ENCODE measurements at regions not wholly inside any gene's neighbourhood (a gene's known extent, or its start where the extent isn't known, plus 50 kb on each side); places are given as distances from the start of the nearest gene placed in this dataset.
A peak's percentile ranks its signal among the peaks of the same experiment; 100 is the strongest.

DNA sequence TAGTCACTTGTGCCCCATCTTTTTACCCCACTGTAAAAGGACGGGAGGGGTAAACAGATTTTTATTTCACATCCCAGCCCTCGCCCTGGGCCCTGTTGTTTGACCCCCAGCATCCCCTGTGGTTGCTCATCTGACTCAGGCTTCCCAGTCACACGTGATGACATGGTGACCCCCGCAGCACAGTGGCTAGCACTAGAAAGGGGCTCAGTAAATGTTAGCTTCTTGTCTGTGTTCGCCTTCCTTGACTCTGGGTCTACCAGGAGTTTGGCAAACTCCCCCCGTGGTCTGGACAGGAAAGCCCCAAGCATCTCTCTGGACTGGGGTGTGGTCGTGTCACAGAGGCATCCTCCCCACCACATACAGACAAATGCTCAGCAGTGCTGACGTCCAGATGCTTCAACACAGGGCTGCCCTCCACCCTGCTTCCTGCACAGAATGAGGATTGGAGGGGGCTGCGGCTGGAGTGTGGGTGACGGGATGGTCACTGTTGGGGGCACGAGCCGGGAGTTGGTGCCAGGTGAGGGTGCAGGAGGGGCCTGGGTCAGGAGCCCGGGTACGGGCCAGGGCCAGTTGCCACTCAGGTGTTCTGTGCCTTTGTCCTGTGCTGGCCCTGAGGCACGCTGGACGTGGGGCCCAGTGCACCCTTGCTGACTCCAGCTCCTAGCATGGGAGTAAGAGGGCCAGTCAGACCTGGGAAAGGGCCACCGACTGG is 69.1 kb downstream of the METRNL start:
- TF ChIP-seq POLR2AphosphoS5 (IDR thresholded peaks at IDR 0.05; ENCODE audit: insufficient read depth in 1 of 2, low read depth in 1 of 2) (no peak), POLR2A (IDR thresholded peaks at IDR 0.05) (no peak)
- TF ChIP-seq, protein P1, sequence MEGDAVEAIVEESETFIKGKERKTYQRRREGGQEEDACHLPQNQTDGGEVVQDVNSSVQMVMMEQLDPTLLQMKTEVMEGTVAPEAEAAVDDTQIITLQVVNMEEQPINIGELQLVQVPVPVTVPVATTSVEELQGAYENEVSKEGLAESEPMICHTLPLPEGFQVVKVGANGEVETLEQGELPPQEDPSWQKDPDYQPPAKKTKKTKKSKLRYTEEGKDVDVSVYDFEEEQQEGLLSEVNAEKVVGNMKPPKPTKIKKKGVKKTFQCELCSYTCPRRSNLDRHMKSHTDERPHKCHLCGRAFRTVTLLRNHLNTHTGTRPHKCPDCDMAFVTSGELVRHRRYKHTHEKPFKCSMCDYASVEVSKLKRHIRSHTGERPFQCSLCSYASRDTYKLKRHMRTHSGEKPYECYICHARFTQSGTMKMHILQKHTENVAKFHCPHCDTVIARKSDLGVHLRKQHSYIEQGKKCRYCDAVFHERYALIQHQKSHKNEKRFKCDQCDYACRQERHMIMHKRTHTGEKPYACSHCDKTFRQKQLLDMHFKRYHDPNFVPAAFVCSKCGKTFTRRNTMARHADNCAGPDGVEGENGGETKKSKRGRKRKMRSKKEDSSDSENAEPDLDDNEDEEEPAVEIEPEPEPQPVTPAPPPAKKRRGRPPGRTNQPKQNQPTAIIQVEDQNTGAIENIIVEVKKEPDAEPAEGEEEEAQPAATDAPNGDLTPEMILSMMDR (IDR thresholded peaks at IDR 0.05) = no peak
- no peak overlapping the region for H3K4me3 ChIP-seq
- H3K27ac ChIP-seq = no peak overlapping the region
- DNase-seq (ENCODE audit: extremely low spot score in 2 of 2) = peak in 1 of 2 donors; percentile 79
- peaks cover 21% of the 10 kb centered on the region for H3K4me1 ChIP-seq
- H3K9me3 ChIP-seq = no peaks in the 10 kb centered on the region
- no peaks in the 10 kb centered on the region for H3K36me3 ChIP-seq
- no peaks in the 10 kb centered on the region for H3K27me3 ChIP-seq
- intact Hi-C loops (cut with DNase I) = no loop called here

DNA sequence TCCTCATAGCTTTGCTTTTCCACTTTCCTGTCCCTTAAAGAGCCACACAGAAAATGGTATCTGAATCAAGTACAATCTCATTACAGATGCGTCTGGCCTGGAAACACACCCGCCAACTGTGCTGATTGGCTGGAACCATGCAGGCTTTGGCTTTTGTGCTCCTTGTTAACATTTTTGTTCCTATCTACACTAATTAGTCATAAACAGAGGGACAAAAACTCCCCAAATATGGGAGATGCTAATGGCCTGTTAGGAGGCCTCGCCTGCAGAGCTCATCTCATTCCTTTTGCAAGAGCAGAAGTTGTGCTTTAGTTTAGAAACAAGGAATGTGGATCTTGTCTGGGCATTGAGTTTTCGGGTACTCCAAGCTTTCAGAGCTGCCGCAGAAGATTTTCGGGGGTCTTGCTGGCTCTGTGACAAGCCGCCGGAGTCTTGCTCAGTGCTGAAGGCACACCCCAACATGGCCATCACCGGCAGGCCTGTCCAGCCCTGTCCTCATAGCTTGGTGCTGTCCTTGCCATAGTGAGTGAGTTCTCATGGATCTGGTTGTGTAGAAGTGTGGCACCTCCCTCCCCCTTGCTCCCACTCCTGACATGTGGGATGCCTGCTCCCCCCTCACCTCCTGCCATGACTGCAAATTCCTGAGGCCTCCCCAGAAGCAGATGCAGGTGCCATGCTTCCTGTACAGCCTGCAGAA is 69.8 kb downstream of the METRNL start:
- no peak for TF ChIP-seq POLR2A (IDR thresholded peaks at IDR 0.05)
- TF ChIP-seq, protein P1 (IDR thresholded peaks at IDR 0.05) = no peak
- TF ChIP-seq POLR2AphosphoS5 (IDR thresholded peaks at IDR 0.05; ENCODE audit: insufficient read depth in 1 of 2, low read depth in 1 of 2) = no peak
- intact Hi-C loops (cut with DNase I) = no loop called here
- peak in 1 of 2 donors; percentile 61 for DNase-seq (ENCODE audit: extremely low spot score in 2 of 2)
- no peak overlapping the region for H3K27ac ChIP-seq
- no peaks in the 10 kb centered on the region for H3K36me3 ChIP-seq
- peaks cover 16% of the 10 kb centered on the region for H3K4me1 ChIP-seq
- H3K4me3 ChIP-seq = no peak overlapping the region
- H3K27me3 ChIP-seq = no peaks in the 10 kb centered on the region
- no peaks in the 10 kb centered on the region for H3K9me3 ChIP-seq

DNA sequence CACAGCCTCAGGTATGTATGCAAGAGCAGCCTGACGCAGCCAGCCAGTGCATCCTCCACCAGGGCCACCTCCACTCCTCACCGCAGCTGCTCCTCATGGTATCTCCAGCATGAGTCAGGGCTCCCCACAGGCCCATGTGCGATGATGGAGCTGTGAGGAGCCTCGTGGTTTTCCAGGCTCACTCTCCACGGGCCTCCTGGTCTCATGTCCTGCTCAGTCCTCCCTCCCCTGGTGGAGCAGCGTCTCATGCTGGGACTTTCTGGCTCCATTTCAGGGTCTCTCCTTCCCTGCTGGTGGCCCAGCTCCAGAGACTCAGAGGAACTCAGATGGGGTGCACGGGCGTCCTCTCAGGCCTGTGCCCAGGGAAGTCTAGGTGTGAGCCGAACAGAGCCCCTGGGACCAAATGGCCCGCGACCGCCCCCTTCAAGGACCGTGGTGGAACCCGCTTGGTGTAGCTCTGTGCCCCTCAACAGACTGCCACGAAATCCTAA is 70.4 kb downstream of the METRNL start:
- Histone ChIP-seq H3K4me1 (peaks cover 16% of the 10 kb centered on the region), H3K36me3 (no peaks in the 10 kb centered on the region), H3K4me3 (no peak overlapping the region), H3K9me3 (no peaks in the 10 kb centered on the region), H3K27me3 (no peaks in the 10 kb centered on the region), H3K27ac (no peak overlapping the region)
- intact Hi-C loops (cut with DNase I) = no loop called here
- DNase-seq (ENCODE audit: extremely low spot score in 2 of 2) = peak in 1 of 2 donors; percentile 79
- TF ChIP-seq POLR2A (IDR thresholded peaks at IDR 0.05) (no peak), POLR2AphosphoS5 (IDR thresholded peaks at IDR 0.05; ENCODE audit: insufficient read depth in 1 of 2, low read depth in 1 of 2) (no peak)
- TF ChIP-seq, protein P1 (IDR thresholded peaks at IDR 0.05) = no peak

DNA sequence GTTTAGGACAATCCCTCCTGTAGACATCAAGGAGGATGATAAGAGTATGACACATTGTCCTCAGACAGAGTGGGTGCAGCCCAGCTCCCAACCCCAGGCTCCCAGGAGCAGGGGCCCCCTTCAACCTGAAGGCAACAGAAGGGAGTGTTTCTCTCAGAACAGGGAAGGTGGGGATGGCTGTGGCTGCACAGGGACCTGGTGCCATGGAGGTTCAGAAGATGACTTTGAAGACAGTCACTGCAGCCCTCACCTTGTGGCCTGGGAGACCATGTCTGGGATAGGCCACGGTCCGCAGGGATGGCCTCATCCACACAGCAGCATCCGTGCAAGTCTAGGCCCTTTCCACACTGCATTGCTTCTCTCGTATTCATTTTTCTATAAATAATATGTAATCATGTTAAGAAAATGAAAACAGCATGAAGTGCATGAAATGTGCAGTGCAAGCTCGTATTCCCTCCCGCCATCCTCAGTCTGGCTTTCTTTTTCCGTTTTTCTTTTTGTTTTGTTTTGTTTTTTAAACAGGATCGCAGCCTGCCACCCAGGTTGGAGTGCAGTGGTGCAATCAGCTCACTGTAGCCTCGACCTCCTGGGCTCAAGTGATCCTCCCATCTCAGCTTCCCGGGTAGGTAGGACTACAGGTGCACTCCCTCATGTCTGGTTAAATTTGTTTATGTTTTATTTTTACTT is 71.1 kb downstream of the METRNL start:
- intact Hi-C loops (cut with DNase I) = no loop called here
- Histone ChIP-seq H3K9me3 (no peaks in the 10 kb centered on the region), H3K36me3 (no peaks in the 10 kb centered on the region), H3K27ac (no peak overlapping the region), H3K4me1 (peaks cover 15% of the 10 kb centered on the region), H3K27me3 (no peaks in the 10 kb centered on the region), H3K4me3 (no peak overlapping the region)
- TF ChIP-seq, protein P1 (IDR thresholded peaks at IDR 0.05) = no peak
- TF ChIP-seq POLR2AphosphoS5 (IDR thresholded peaks at IDR 0.05; ENCODE audit: insufficient read depth in 1 of 2, low read depth in 1 of 2) (no peak), POLR2A (IDR thresholded peaks at IDR 0.05) (no peak)
- DNase-seq (ENCODE audit: extremely low spot score in 2 of 2) = no peak

All from vagina (tissue), 2 donors.